ENCODE measurements at regions not wholly inside any gene's neighbourhood (a gene's known extent, or its start where the extent isn't known, plus 50 kb on each side); places are given as distances from the start of the nearest gene placed in this dataset.
"Not testable (repeated sequence)": the region's sequence is repeated elsewhere in the genome, so short reads cannot be mapped to it uniquely, and the experiment has no call there.

GRCh38 chr10:53489335-53490182 is 717.0 kb upstream of the MBL2 start:
- no peaks in the 10 kb centered on the region for H3K4me1 ChIP-seq
- TF ChIP-seq CTCF (IDR thresholded peaks at IDR 0.05) (no peak), POLR2A (IDR thresholded peaks at IDR 0.05) (no peak)
- intact Hi-C loops (cut with DNase I) = no loop called here

GRCh38 chr10:53487019-53487983 is 714.7 kb upstream of the MBL2 start:
- WGBS, 2 donors = 82 to 85% methylated on average over 17 of the region's 17 CpGs
- H3K4me1 ChIP-seq = no peaks in the 10 kb centered on the region
- no peaks in the 10 kb centered on the region for H3K36me3 ChIP-seq (replicated peaks in 1 of 2; ENCODE audit: insufficient read depth in 1 of 2, low read depth in 2 of 2)
- H3K27me3 ChIP-seq = no peaks in the 10 kb centered on the region
- peaks cover 0 to 9% (median 0%) of the 10 kb centered on the region in 3 donors for H3K9me3 ChIP-seq
- ATAC-seq (no peak), DNase-seq (no peak)
- intact Hi-C loops (cut with DNase I) = no loop called here
- no peak overlapping the region for H3K27ac ChIP-seq
- no peak for TF ChIP-seq POLR2A (IDR thresholded peaks at IDR 0.05)
- no peak overlapping the region for H3K4me3 ChIP-seq

More at GRCh38 chr10:53489335-53490182, 717.0 kb upstream of the MBL2 start:
- Histone ChIP-seq H3K27ac (no peak overlapping the region), H3K9me3 (peaks cover 0 to 9% (median 0%) of the 10 kb centered on the region in 3 donors), H3K4me3 (no peak overlapping the region), H3K27me3 (no peaks in the 10 kb centered on the region), H3K36me3 (replicated peaks in 1 of 2; ENCODE audit: insufficient read depth in 1 of 2, low read depth in 2 of 2) (no peaks in the 10 kb centered on the region)
- 51 to 52% methylated on average over 5 of the region's 5 CpGs for WGBS, 2 donors
- DNase-seq (no peak), ATAC-seq (no peak)

GRCh38 chr10:53485422-53485821 is 712.8 kb upstream of the MBL2 start:
- DNase-seq; H3K4me1 ChIP-seq; ATAC-seq; H3K27ac ChIP-seq; H3K36me3 ChIP-seq (replicated peaks in 1 of 2; ENCODE audit: insufficient read depth in 1 of 2, low read depth in 2 of 2); H3K27me3 ChIP-seq; intact Hi-C loops (cut with DNase I); H3K9me3 ChIP-seq; H3K4me3 ChIP-seq: not testable (repeated sequence)
- WGBS, 2 donors = 75 to 80% methylated on average over 4 of the region's 4 CpGs

GRCh38 chr10:53479365-53479764 is 706.8 kb upstream of the MBL2 start:
- WGBS, 2 donors = 61 to 64% methylated on average over 2 of the region's 2 CpGs
- DNase-seq (no peak), ATAC-seq (no peak)
- Histone ChIP-seq H3K9me3 (no peaks in the 10 kb centered on the region), H3K4me1 (no peaks in the 10 kb centered on the region), H3K27me3 (no peaks in the 10 kb centered on the region), H3K27ac (no peak overlapping the region), H3K4me3 (no peak overlapping the region), H3K36me3 (replicated peaks in 1 of 2; ENCODE audit: insufficient read depth in 1 of 2, low read depth in 2 of 2) (no peaks in the 10 kb centered on the region)
- intact Hi-C loops (cut with DNase I) = no loop called here
- TF ChIP-seq POLR2A (IDR thresholded peaks at IDR 0.05) (no peak), CTCF (IDR thresholded peaks at IDR 0.05) (no peak)

- H3K27me3 ChIP-seq = no peaks in the 10 kb centered on the region
- intact Hi-C loops (cut with DNase I) = no loop called here
- TF ChIP-seq CTCF (IDR thresholded peaks at IDR 0.05) (no peak), POLR2A (IDR thresholded peaks at IDR 0.05) (no peak)
- no peak overlapping the region for H3K27ac ChIP-seq
- no peak overlapping the region for H3K4me3 ChIP-seq
- H3K4me1 ChIP-seq = no peaks in the 10 kb centered on the region
- no peaks in the 10 kb centered on the region for H3K9me3 ChIP-seq
- no peaks in the 10 kb centered on the region for H3K36me3 ChIP-seq (replicated peaks in 1 of 2; ENCODE audit: insufficient read depth in 1 of 2, low read depth in 2 of 2)
- 17 to 58% methylated on average over 1 of the region's 1 CpG for WGBS, 2 donors
- no peak for DNase-seq
- ATAC-seq = no peak
Measured at GRCh38 chr10:53477313-53477675, 704.7 kb upstream of the MBL2 start.
